Prostate gland (tissue), 2 donors: ENCODE measurements at regions not wholly inside any gene's neighbourhood (a gene's known extent, or its start where the extent isn't known, plus 50 kb on each side); places are given as distances from the start of the nearest gene placed in this dataset.

ENCODE experiments used
- DNase-seq: peaks from one replicate; pipeline ENCODE4 v3.0.0-alpha.2; 2019; ENCODE audit warnings: low spot score
- H3K27ac ChIP-seq, 2 donors: fragments of 200-600 bp; sonication (generic); 2 replicates each; pipeline ENCODE4 v1.5.1; 2017 to 2019
- H3K27me3 ChIP-seq: fragments of 200-600 bp; sonication (generic); replicated peaks from 2 replicates; pipeline ENCODE4 v1.5.1; 2019; ENCODE audit not compliant: insufficient read depth
- H3K36me3 ChIP-seq, 2 donors: fragments of 200-600 bp; sonication (generic); 1 replicate in 1 of 2; 2 replicates in 1 of 2; pipeline versions ENCODE4 v1.5.1 to v1.8.1; 2017 to 2019
- H3K4me1 ChIP-seq: fragments of 200-600 bp; sonication (generic); replicated peaks from 2 replicates; pipeline ENCODE4 v1.5.1; 2019
- H3K4me3 ChIP-seq, 2 donors: fragments of 200-600 bp; sonication (generic); 2 replicates each; pipeline ENCODE4 v1.5.1; 2017 to 2019
- H3K9me3 ChIP-seq: fragments of 200-600 bp; sonication (generic); 2 replicates; pipeline ENCODE4 v1.5.1; 2017
- CTCF ChIP-seq, 4 experiments: fragments of 200-600 bp in 2 of 4; fragments of 450-650 bp in 2 of 4; sonication (generic) in 2 of 4; IDR thresholded peaks; 1 replicate in 3 of 4; 2 replicates in 1 of 4; pipeline ENCODE4 v1.5.1; 2016 to 2019; ENCODE audit warnings: antibody characterized with exemption in 4 of 4, mild to moderate bottlenecking in 2 of 4, moderate library complexity in 2 of 4
- POLR2A ChIP-seq: fragments of 450-650 bp; IDR thresholded peaks from one replicate; pipeline ENCODE4 v1.6.1; 2016; ENCODE audit warnings: antibody characterized with exemption, mild to moderate bottlenecking
- POLR2AphosphoS5 ChIP-seq: sonication (generic); formaldehyde crosslinking; IDR thresholded peaks from one replicate; pipeline ENCODE4 v1.6.1; 2017; ENCODE audit warnings: antibody characterized with exemption
- WGBS: methylation state at CpG from one replicate; pipeline ENCODE4 v1.1.5; 2018; 5-methylcytosine and 5-hydroxymethylcytosine counted together
- intact Hi-C: fragments of 100-400 bp; cut with DNase I; formaldehyde crosslinking; loops from one replicate; pipeline ENCODE4 v1.14.2; 2022

GRCh38 chr13:72120632-72121031, 253.6 kb upstream of the DACH1 start:
- DNase-seq, result no peak
- WGBS, result 67% methylated on average over 2 of the region's 2 CpGs
- intact Hi-C loops, result no loop called here
- TF ChIP-seq POLR2AphosphoS5, result no peak
- TF ChIP-seq POLR2A, result no peak
- TF ChIP-seq CTCF (IDR thresholded peaks at IDR 0.05), result no peak
- H3K9me3 ChIP-seq, result no peaks in the 10 kb centered on the region
- no peaks in the 10 kb centered on the region for H3K36me3 ChIP-seq
- H3K4me1 ChIP-seq, result no peaks in the 10 kb centered on the region
- H3K27ac ChIP-seq, result no peak overlapping the region
- no peaks in the 10 kb centered on the region for H3K27me3 ChIP-seq
- H3K4me3 ChIP-seq, result no peak overlapping the region

GRCh38 chr13:72113931-72114330, 246.9 kb upstream of the DACH1 start:
- H3K36me3 ChIP-seq, result no peaks in the 10 kb centered on the region
- WGBS, result 59% methylated on average over 2 of the region's 2 CpGs
- intact Hi-C loops, result no loop called here
- no peak for DNase-seq
- no peaks in the 10 kb centered on the region for H3K9me3 ChIP-seq
- H3K27ac ChIP-seq, result no peak overlapping the region
- no peaks in the 10 kb centered on the region for H3K27me3 ChIP-seq
- no peak for TF ChIP-seq CTCF (IDR thresholded peaks at IDR 0.05)
- no peak for TF ChIP-seq POLR2A
- no peak for TF ChIP-seq POLR2AphosphoS5
- no peak overlapping the region for H3K4me3 ChIP-seq
- H3K4me1 ChIP-seq, result no peaks in the 10 kb centered on the region

- DNase-seq, result no peak
- TF ChIP-seq POLR2A (no peak), CTCF (IDR thresholded peaks at IDR 0.05) (no peak), POLR2AphosphoS5 (no peak)
- Histone ChIP-seq H3K27me3 (no peaks in the 10 kb centered on the region), H3K9me3 (no peaks in the 10 kb centered on the region), H3K4me1 (no peaks in the 10 kb centered on the region), H3K4me3 (no peak overlapping the region), H3K36me3 (no peaks in the 10 kb centered on the region), H3K27ac (no peak overlapping the region)
- 91% methylated on average over 1 of the region's 1 CpG for WGBS
- intact Hi-C loops, result no loop called here
These were observed 246.1 kb upstream of the DACH1 start for GRCh38 chr13:72113076-72113475.

- Histone ChIP-seq H3K36me3 (no peaks in the 10 kb centered on the region), H3K4me1 (no peaks in the 10 kb centered on the region), H3K9me3 (no peaks in the 10 kb centered on the region), H3K27ac (no peak overlapping the region), H3K4me3 (no peak overlapping the region), H3K27me3 (no peaks in the 10 kb centered on the region)
- WGBS, result 90% methylated on average over 2 of the region's 2 CpGs
- intact Hi-C loops, result no loop called here
- DNase-seq, result no peak
- TF ChIP-seq POLR2A (no peak), CTCF (IDR thresholded peaks at IDR 0.05) (no peak), POLR2AphosphoS5 (no peak)
These were observed 245.2 kb upstream of the DACH1 start for GRCh38 chr13:72112216-72112615.

GRCh38 chr13:72109863-72110262, 242.9 kb upstream of the DACH1 start:
- TF ChIP-seq POLR2AphosphoS5, result no peak
- TF ChIP-seq POLR2A, result no peak

More at GRCh38 chr13:72109863-72110262, 242.9 kb upstream of the DACH1 start:
- no peaks in the 10 kb centered on the region for H3K27me3 ChIP-seq
- H3K27ac ChIP-seq, result no peak overlapping the region
- H3K9me3 ChIP-seq, result no peaks in the 10 kb centered on the region
- 81% methylated on average over 4 of the region's 4 CpGs for WGBS
- H3K4me3 ChIP-seq, result no peak overlapping the region
- no peaks in the 10 kb centered on the region for H3K4me1 ChIP-seq
- intact Hi-C loops, result no loop called here
- no peak for DNase-seq
- no peaks in the 10 kb centered on the region for H3K36me3 ChIP-seq
